A673 (cell line): ENCODE measurements at regions not wholly inside any gene's neighbourhood (a gene's known extent, or its start where the extent isn't known, plus 50 kb on each side); places are given as distances from the start of the nearest gene placed in this dataset.

ENCODE experiments used
- CTCF ChIP-seq: fragments of 300-800, 200-600 bp; sonication (generic); conservative IDR thresholded peaks from 2 replicates; pipeline ENCODE4 v1.5.1; 2017; ENCODE audit warnings: low read depth, mild to moderate bottlenecking, antibody characterized with exemption, low read length, moderate library complexity, mixed read lengths
- EZH2 ChIP-seq: fragments of 200-600 bp; sonication (generic); IDR thresholded peaks from 2 replicates; pipeline ENCODE4 v1.6.1; 2017; ENCODE audit warnings: borderline replicate concordance, low read depth, mild to moderate bottlenecking, mixed read lengths, antibody characterized with exemption, low read length; ENCODE audit not compliant: poor library complexity, severe bottlenecking

GRCh38 chrX:46209037-46209436, 336.2 kb downstream of the ZNF674 start:
- TF ChIP-seq EZH2 (no peak), CTCF (no peak)
